ENCODE measurements at regions not wholly inside any gene's neighbourhood (a gene's known extent, or its start where the extent isn't known, plus 50 kb on each side); places are given as distances from the start of the nearest gene placed in this dataset.
"Not testable (repeated sequence)": the region's sequence is repeated elsewhere in the genome, so short reads cannot be mapped to it uniquely, and the experiment has no call there.

GRCh38 chr14:98223710-98224109 lies 1048.3 kb downstream of the BCL11B start:
- Mint-ChIP-seq H3K27ac (ENCODE audit: low read depth) (peak overlapping the region; percentile 87), H3K4me1 (peaks cover 54% of the 10 kb centered on the region), H3K4me3 (peak overlapping the region; percentile 52)
- H3K9me3 Mint-ChIP-seq; H3K36me3 Mint-ChIP-seq (ENCODE audit: insufficient read depth); H3K27me3 Mint-ChIP-seq: not testable (repeated sequence)
- ATAC-seq (replicated peaks; ENCODE audit: extremely low read depth, poor library complexity, severe bottlenecking) (peak; percentile 92), DNase-seq (ENCODE audit: low spot score in 2 of 2) (peak in 1 of 2 donors; percentile 50)

- H3K9me3 Mint-ChIP-seq, result no peaks in the 10 kb centered on the region
- peaks cover 57% of the 10 kb centered on the region for H3K4me1 Mint-ChIP-seq
- H3K27me3 Mint-ChIP-seq, result no peaks in the 10 kb centered on the region
- H3K4me3 Mint-ChIP-seq, result no peak overlapping the region
- DNase-seq (ENCODE audit: low spot score in 2 of 2) (no peak), ATAC-seq (replicated peaks; ENCODE audit: extremely low read depth, poor library complexity, severe bottlenecking) (no peak)
- H3K36me3 Mint-ChIP-seq (ENCODE audit: insufficient read depth), result peaks cover 4% of the 10 kb centered on the region
- H3K27ac Mint-ChIP-seq (ENCODE audit: low read depth), result peak overlapping the region; percentile 96
Observed at GRCh38 chr14:98226411-98226810, 1045.6 kb downstream of the BCL11B start.

GRCh38 chr14:98227000-98227726 lies 1044.8 kb downstream of the BCL11B start:
- DNase-seq (ENCODE audit: low spot score in 2 of 2), result no peak
- H3K9me3 Mint-ChIP-seq, result no peaks in the 10 kb centered on the region

GRCh38 chr14:98227727-98228111 lies 1044.3 kb downstream of the BCL11B start:
- Mint-ChIP-seq H3K4me3 (peak overlapping the region; percentile 67), H3K27ac (ENCODE audit: low read depth) (peak overlapping the region; percentile 96)
- no peak for ATAC-seq (replicated peaks; ENCODE audit: extremely low read depth, poor library complexity, severe bottlenecking)

More at GRCh38 chr14:98227000-98227726, 1044.8 kb downstream of the BCL11B start:
- no peak for ATAC-seq (replicated peaks; ENCODE audit: extremely low read depth, poor library complexity, severe bottlenecking)
- Mint-ChIP-seq H3K4me1 (peaks cover 57% of the 10 kb centered on the region), H3K4me3 (peak overlapping the region; percentile 67), H3K27ac (ENCODE audit: low read depth) (peak overlapping the region; percentile 96), H3K36me3 (ENCODE audit: insufficient read depth) (peaks cover 4% of the 10 kb centered on the region), H3K27me3 (no peaks in the 10 kb centered on the region)

GRCh38 chr14:98229656-98230366 lies 1042.2 kb downstream of the BCL11B start:
- H3K36me3 Mint-ChIP-seq (ENCODE audit: insufficient read depth), result no peaks in the 10 kb centered on the region
- no peaks in the 10 kb centered on the region for H3K9me3 Mint-ChIP-seq
- ATAC-seq (replicated peaks; ENCODE audit: extremely low read depth, poor library complexity, severe bottlenecking) (no peak), DNase-seq (ENCODE audit: low spot score in 2 of 2) (no peak)
- no peak overlapping the region for H3K27ac Mint-ChIP-seq (ENCODE audit: low read depth)
- H3K27me3 Mint-ChIP-seq, result no peaks in the 10 kb centered on the region
- peaks cover 38% of the 10 kb centered on the region for H3K4me1 Mint-ChIP-seq
- peak overlapping the region; percentile 21 for H3K4me3 Mint-ChIP-seq

More at GRCh38 chr14:98227727-98228111, 1044.3 kb downstream of the BCL11B start:
- no peaks in the 10 kb centered on the region for H3K9me3 Mint-ChIP-seq
- H3K4me1 Mint-ChIP-seq, result peaks cover 54% of the 10 kb centered on the region
- H3K36me3 Mint-ChIP-seq (ENCODE audit: insufficient read depth), result peaks cover 4% of the 10 kb centered on the region
- H3K27me3 Mint-ChIP-seq, result no peaks in the 10 kb centered on the region
- no peak for DNase-seq (ENCODE audit: low spot score in 2 of 2)

GRCh38 chr14:98230411-98230810 lies 1041.6 kb downstream of the BCL11B start:
- no peak for ATAC-seq (replicated peaks; ENCODE audit: extremely low read depth, poor library complexity, severe bottlenecking)
- Mint-ChIP-seq H3K27ac (ENCODE audit: low read depth) (no peak overlapping the region), H3K36me3 (ENCODE audit: insufficient read depth) (no peaks in the 10 kb centered on the region), H3K4me3 (no peak overlapping the region), H3K4me1 (peaks cover 38% of the 10 kb centered on the region), H3K27me3 (no peaks in the 10 kb centered on the region), H3K9me3 (no peaks in the 10 kb centered on the region)
- DNase-seq (ENCODE audit: low spot score in 2 of 2), result no peak

- H3K36me3 Mint-ChIP-seq (ENCODE audit: insufficient read depth), result no peaks in the 10 kb centered on the region
- no peaks in the 10 kb centered on the region for H3K9me3 Mint-ChIP-seq
- no peak overlapping the region for H3K27ac Mint-ChIP-seq (ENCODE audit: low read depth)
- no peak for ATAC-seq (replicated peaks; ENCODE audit: extremely low read depth, poor library complexity, severe bottlenecking)
- no peaks in the 10 kb centered on the region for H3K27me3 Mint-ChIP-seq
- no peak overlapping the region for H3K4me3 Mint-ChIP-seq
- no peak for DNase-seq (ENCODE audit: low spot score in 2 of 2)
- peaks cover 33% of the 10 kb centered on the region for H3K4me1 Mint-ChIP-seq
Observed at GRCh38 chr14:98231210-98231609, 1040.8 kb downstream of the BCL11B start.

- DNase-seq (ENCODE audit: low spot score in 2 of 2), result no peak
- no peaks in the 10 kb centered on the region for H3K9me3 Mint-ChIP-seq
- H3K4me1 Mint-ChIP-seq, result peaks cover 11% of the 10 kb centered on the region
- no peaks in the 10 kb centered on the region for H3K27me3 Mint-ChIP-seq
- H3K36me3 Mint-ChIP-seq (ENCODE audit: insufficient read depth), result no peaks in the 10 kb centered on the region
- no peak overlapping the region for H3K27ac Mint-ChIP-seq (ENCODE audit: low read depth)
- H3K4me3 Mint-ChIP-seq, result no peak overlapping the region
- no peak for ATAC-seq (replicated peaks; ENCODE audit: extremely low read depth, poor library complexity, severe bottlenecking)
Observed at GRCh38 chr14:98233656-98234055, 1038.3 kb downstream of the BCL11B start.

GRCh38 chr14:98234208-98234607 lies 1037.8 kb downstream of the BCL11B start:
- Mint-ChIP-seq H3K27me3 (no peaks in the 10 kb centered on the region), H3K27ac (ENCODE audit: low read depth) (no peak overlapping the region), H3K4me1 (peaks cover 12% of the 10 kb centered on the region), H3K4me3 (no peak overlapping the region), H3K9me3 (no peaks in the 10 kb centered on the region), H3K36me3 (ENCODE audit: insufficient read depth) (no peaks in the 10 kb centered on the region)
- ATAC-seq (replicated peaks; ENCODE audit: extremely low read depth, poor library complexity, severe bottlenecking) (no peak), DNase-seq (ENCODE audit: low spot score in 2 of 2) (no peak)

- ATAC-seq (replicated peaks; ENCODE audit: extremely low read depth, poor library complexity, severe bottlenecking), result no peak
- DNase-seq (ENCODE audit: low spot score in 2 of 2), result no peak
- Mint-ChIP-seq H3K36me3 (ENCODE audit: insufficient read depth) (no peaks in the 10 kb centered on the region), H3K4me3 (no peak overlapping the region), H3K9me3 (no peaks in the 10 kb centered on the region), H3K4me1 (peaks cover 13% of the 10 kb centered on the region), H3K27me3 (no peaks in the 10 kb centered on the region), H3K27ac (ENCODE audit: low read depth) (no peak overlapping the region)
Observed at GRCh38 chr14:98236314-98236713, 1035.7 kb downstream of the BCL11B start.

GRCh38 chr14:98237939-98238338 lies 1034.1 kb downstream of the BCL11B start:
- Mint-ChIP-seq H3K4me1 (peaks cover 13% of the 10 kb centered on the region), H3K27me3 (no peaks in the 10 kb centered on the region), H3K4me3 (no peak overlapping the region), H3K36me3 (ENCODE audit: insufficient read depth) (no peaks in the 10 kb centered on the region), H3K27ac (ENCODE audit: low read depth) (no peak overlapping the region), H3K9me3 (no peaks in the 10 kb centered on the region)
- DNase-seq (ENCODE audit: low spot score in 2 of 2) (no peak), ATAC-seq (replicated peaks; ENCODE audit: extremely low read depth, poor library complexity, severe bottlenecking) (no peak)

GRCh38 chr14:98240376-98240775 lies 1031.6 kb downstream of the BCL11B start:
- no peak for DNase-seq (ENCODE audit: low spot score in 2 of 2)
- Mint-ChIP-seq H3K27me3 (no peaks in the 10 kb centered on the region), H3K9me3 (no peaks in the 10 kb centered on the region), H3K4me1 (peaks cover 24% of the 10 kb centered on the region), H3K4me3 (no peak overlapping the region), H3K27ac (ENCODE audit: low read depth) (no peak overlapping the region), H3K36me3 (ENCODE audit: insufficient read depth) (no peaks in the 10 kb centered on the region)
- no peak for ATAC-seq (replicated peaks; ENCODE audit: extremely low read depth, poor library complexity, severe bottlenecking)

GRCh38 chr14:98242903-98243302 lies 1029.1 kb downstream of the BCL11B start:
- H3K4me3 Mint-ChIP-seq, result no peak overlapping the region
- no peak for ATAC-seq (replicated peaks; ENCODE audit: extremely low read depth, poor library complexity, severe bottlenecking)
- peaks cover 29% of the 10 kb centered on the region for H3K4me1 Mint-ChIP-seq
- no peaks in the 10 kb centered on the region for H3K36me3 Mint-ChIP-seq (ENCODE audit: insufficient read depth)
- no peak for DNase-seq (ENCODE audit: low spot score in 2 of 2)
- no peaks in the 10 kb centered on the region for H3K9me3 Mint-ChIP-seq
- H3K27me3 Mint-ChIP-seq, result no peaks in the 10 kb centered on the region
- H3K27ac Mint-ChIP-seq (ENCODE audit: low read depth), result no peak overlapping the region

Measured in central memory CD8-positive, alpha-beta T cell (primary cell).